Esophagus muscularis mucosa (tissue), 4 donors: ENCODE measurements at regions not wholly inside any gene's neighbourhood (a gene's known extent, or its start where the extent isn't known, plus 50 kb on each side); places are given as distances from the start of the nearest gene placed in this dataset.
A peak's percentile ranks its signal among the peaks of the same experiment; 100 is the strongest.
"Not testable (repeated sequence)": the region's sequence is repeated elsewhere in the genome, so short reads cannot be mapped to it uniquely, and the experiment has no call there.

Experiments
- DNase-seq: peaks from one replicate; pipeline ENCODE4 v3.0.0-alpha.2; 2017; ENCODE audit errors: extremely low spot score
- H3K27ac ChIP-seq, 4 donors: fragments of 200-600 bp; sonication (generic); replicated peaks in 1 of 4; 1 replicate in 3 of 4; 2 replicates in 1 of 4; pipeline ENCODE4 v1.5.1; 2016 to 2019; ENCODE audit warnings: mild to moderate bottlenecking in 1 of 4
- H3K27me3 ChIP-seq, 4 donors: fragments of 200-600 bp; sonication (generic); one replicate each; pipeline versions ENCODE4 v1.5.1 to v1.6.0; 2016 to 2019
- H3K36me3 ChIP-seq, 4 donors: fragments of 200-600 bp; sonication (generic); one replicate each; pipeline ENCODE4 v1.5.1; 2016 to 2019
- H3K4me1 ChIP-seq, 4 donors: fragments of 200-600 bp; sonication (generic); one replicate each; pipeline ENCODE4 v1.5.1; 2016 to 2019
- H3K4me3 ChIP-seq, 4 donors: fragments of 200-600 bp; sonication (generic); 1 replicate in 2 of 4; 2 replicates in 2 of 4; pipeline ENCODE4 v1.5.1; 2016 to 2019; ENCODE audit warnings: mild to moderate bottlenecking in 4 of 4, moderate library complexity in 1 of 4
- H3K9me3 ChIP-seq, 4 donors: fragments of 200-600 bp; sonication (generic); 1 replicate in 3 of 4; 2 replicates in 1 of 4; pipeline ENCODE4 v1.5.1; 2016 to 2019
- EP300 ChIP-seq: sonication (generic); formaldehyde crosslinking; IDR thresholded peaks from one replicate; pipeline ENCODE4 v1.6.1; 2017; ENCODE audit warnings: antibody characterized with exemption
- POLR2A ChIP-seq: fragments of 450-650 bp; IDR thresholded peaks from one replicate; pipeline ENCODE4 v1.6.1; 2017; ENCODE audit warnings: antibody characterized with exemption, moderate library complexity, mild to moderate bottlenecking, low read depth
- POLR2AphosphoS5 ChIP-seq, 2 donors: sonication (generic); formaldehyde crosslinking; IDR thresholded peaks; one replicate each; pipeline ENCODE4 v1.6.1; 2017; ENCODE audit warnings: antibody characterized with exemption in 2 of 2
- WGBS: methylation state at CpG from one replicate; pipeline ENCODE4 v1.1.5; 2018; 5-methylcytosine and 5-hydroxymethylcytosine counted together
- intact Hi-C: fragments of 100-400 bp; cut with DNase I; formaldehyde crosslinking; loops from one replicate; pipeline ENCODE4 v1.15.1; 2023
- TF ChIP-seq, protein P1 (sequence below), 3 experiments: fragments of 200-600 bp in 2 of 3; fragments of 450-650 bp in 1 of 3; sonication (generic) in 2 of 3; IDR thresholded peaks; one replicate each; pipeline ENCODE4 v1.5.1; 2017 to 2019; ENCODE audit warnings: antibody characterized with exemption in 3 of 3, mild to moderate bottlenecking in 2 of 3, moderate library complexity in 1 of 3

GRCh38 chr9:71302776-71303175, 181.4 kb upstream of the TRPM3 start:
- Histone ChIP-seq H3K4me3 (no peak overlapping the region), H3K9me3 (no peaks in the 10 kb centered on the region), H3K4me1 (no peaks in the 10 kb centered on the region), H3K36me3 (no peaks in the 10 kb centered on the region), H3K27me3 (no peaks in the 10 kb centered on the region), H3K27ac (no peak overlapping the region)
- 83% methylated on average over 5 of the region's 5 CpGs for WGBS
- TF ChIP-seq POLR2A, result no peak
- TF ChIP-seq, protein P1, sequence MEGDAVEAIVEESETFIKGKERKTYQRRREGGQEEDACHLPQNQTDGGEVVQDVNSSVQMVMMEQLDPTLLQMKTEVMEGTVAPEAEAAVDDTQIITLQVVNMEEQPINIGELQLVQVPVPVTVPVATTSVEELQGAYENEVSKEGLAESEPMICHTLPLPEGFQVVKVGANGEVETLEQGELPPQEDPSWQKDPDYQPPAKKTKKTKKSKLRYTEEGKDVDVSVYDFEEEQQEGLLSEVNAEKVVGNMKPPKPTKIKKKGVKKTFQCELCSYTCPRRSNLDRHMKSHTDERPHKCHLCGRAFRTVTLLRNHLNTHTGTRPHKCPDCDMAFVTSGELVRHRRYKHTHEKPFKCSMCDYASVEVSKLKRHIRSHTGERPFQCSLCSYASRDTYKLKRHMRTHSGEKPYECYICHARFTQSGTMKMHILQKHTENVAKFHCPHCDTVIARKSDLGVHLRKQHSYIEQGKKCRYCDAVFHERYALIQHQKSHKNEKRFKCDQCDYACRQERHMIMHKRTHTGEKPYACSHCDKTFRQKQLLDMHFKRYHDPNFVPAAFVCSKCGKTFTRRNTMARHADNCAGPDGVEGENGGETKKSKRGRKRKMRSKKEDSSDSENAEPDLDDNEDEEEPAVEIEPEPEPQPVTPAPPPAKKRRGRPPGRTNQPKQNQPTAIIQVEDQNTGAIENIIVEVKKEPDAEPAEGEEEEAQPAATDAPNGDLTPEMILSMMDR (IDR thresholded peaks at IDR 0.05), result no peak
- TF ChIP-seq EP300, result no peak
- TF ChIP-seq POLR2AphosphoS5 (IDR thresholded peaks at IDR 0.05), result no peak
- intact Hi-C loops, result no loop called here
- no peak for DNase-seq

- no peak for DNase-seq
- no peaks in the 10 kb centered on the region for H3K27me3 ChIP-seq
- TF ChIP-seq, protein P1 (IDR thresholded peaks at IDR 0.05), result no peak
- TF ChIP-seq POLR2AphosphoS5 (IDR thresholded peaks at IDR 0.05) (no peak), EP300 (no peak), POLR2A (no peak)
- WGBS, result 74% methylated on average over 3 of the region's 3 CpGs
- no peak overlapping the region for H3K4me3 ChIP-seq
- H3K4me1 ChIP-seq, result no peaks in the 10 kb centered on the region
- no peak overlapping the region for H3K27ac ChIP-seq
- no peaks in the 10 kb centered on the region for H3K9me3 ChIP-seq
- H3K36me3 ChIP-seq, result no peaks in the 10 kb centered on the region
- intact Hi-C loops, result no loop called here
Observed at GRCh38 chr9:71295928-71296327, 174.5 kb upstream of the TRPM3 start.

- TF ChIP-seq, protein P1 (IDR thresholded peaks at IDR 0.05), result no peak
- no peak for TF ChIP-seq POLR2A
- TF ChIP-seq EP300, result no peak
- TF ChIP-seq POLR2AphosphoS5 (IDR thresholded peaks at IDR 0.05), result no peak
- WGBS, result 77% methylated on average over 4 of the region's 4 CpGs
- Histone ChIP-seq H3K9me3 (no peaks in the 10 kb centered on the region), H3K4me1 (no peaks in the 10 kb centered on the region), H3K36me3 (no peaks in the 10 kb centered on the region), H3K27me3 (no peaks in the 10 kb centered on the region), H3K4me3 (no peak overlapping the region), H3K27ac (no peak overlapping the region)
- intact Hi-C loops, result loop anchor here (5.0 to 10.0 kb wide), 2 partner anchors 531 to 739 kb away; no protein-coding TSS in a partner anchor
- DNase-seq, result no peak
Observed at GRCh38 chr9:71286146-71286545, 164.7 kb upstream of the TRPM3 start.

DNA sequence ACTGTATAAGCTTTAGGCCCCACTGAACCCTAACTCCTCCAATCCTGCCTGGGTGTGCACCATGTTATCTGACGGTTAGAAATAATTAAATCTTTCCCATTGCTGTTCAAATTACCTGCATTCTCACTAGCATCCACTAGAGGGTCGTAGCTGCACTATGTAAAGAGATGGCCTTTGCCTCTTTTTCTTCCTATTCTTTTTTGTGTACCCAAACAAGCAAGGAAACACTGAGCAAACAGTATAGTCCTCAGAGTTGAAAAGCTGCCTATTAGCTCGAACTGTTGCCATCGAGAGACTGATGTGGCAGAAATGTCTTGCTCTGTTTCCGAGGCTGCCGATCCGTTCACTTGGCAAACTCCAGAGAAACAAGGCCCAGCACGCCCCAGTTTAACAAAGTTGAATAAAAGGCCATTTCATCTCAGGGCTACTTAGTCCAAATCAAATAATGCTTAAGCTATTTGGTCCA, 163.8 kb upstream of the TRPM3 start:
- intact Hi-C loops, result loop anchor here (5.0 to 10.0 kb wide), 2 partner anchors 532 to 740 kb away; no protein-coding TSS in a partner anchor
- 41% methylated on average over 8 of the region's 8 CpGs for WGBS
- DNase-seq, result no peak
- no peak overlapping the region for H3K27ac ChIP-seq
- TF ChIP-seq, protein P1 (IDR thresholded peaks at IDR 0.05), result peak; percentile 59 to 83 (median 74)
- TF ChIP-seq EP300, result no peak
- H3K36me3 ChIP-seq, result no peaks in the 10 kb centered on the region
- H3K27me3 ChIP-seq, result no peaks in the 10 kb centered on the region
- no peaks in the 10 kb centered on the region for H3K9me3 ChIP-seq
- no peaks in the 10 kb centered on the region for H3K4me1 ChIP-seq
- H3K4me3 ChIP-seq, result no peak overlapping the region

DNA sequence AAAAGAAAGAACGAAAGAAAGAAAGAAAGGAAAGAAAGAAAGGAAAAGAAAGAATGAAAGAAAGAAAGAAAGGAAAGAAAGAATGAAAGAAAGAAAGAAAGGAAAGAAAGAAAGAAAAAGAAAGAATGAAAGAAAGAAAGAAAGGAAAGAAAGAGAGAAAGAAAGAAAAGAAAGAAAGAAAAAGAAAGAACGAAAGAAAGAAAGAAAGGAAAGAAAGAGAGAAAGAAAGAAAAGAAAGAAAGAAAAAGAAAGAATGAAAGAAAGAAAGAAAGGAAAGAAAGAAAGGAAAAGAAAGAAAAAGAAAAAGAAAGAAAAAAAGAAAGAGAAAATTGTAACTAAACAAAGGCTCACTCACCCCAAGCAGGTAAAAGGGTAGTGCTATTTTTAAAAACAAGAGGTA, 160.7 kb upstream of the TRPM3 start:
- WGBS, result 83% methylated on average over 2 of the region's 2 CpGs
- not testable (repeated sequence) for H3K4me3 ChIP-seq, H3K4me1 ChIP-seq, H3K9me3 ChIP-seq, H3K27me3 ChIP-seq, DNase-seq, H3K27ac ChIP-seq, H3K36me3 ChIP-seq
- intact Hi-C loops, result loop anchor here (10.0 kb wide), 1 partner anchor 743 kb away; no protein-coding TSS in a partner anchor
